GM23338 (cell line): ENCODE measurements at regions not wholly inside any gene's neighbourhood (a gene's known extent, or its start where the extent isn't known, plus 50 kb on each side); places are given as distances from the start of the nearest gene placed in this dataset.

Experiments used
- ATAC-seq: fragments of 200-7000 bp; cut with Tn5 transposase; 3 replicates; pipeline ENCODE4 v1.9.1; 2020
- DNase-seq: peaks from one replicate; pipeline ENCODE4 v3.0.0-alpha.2; 2015; ENCODE audit warnings: low spot score
- H2AFZ ChIP-seq: fragments of 200-600 bp; sonication (generic); 2 replicates; pipeline ENCODE4 v1.8.0; 2016; ENCODE audit warnings: antibody characterized with exemption, mild to moderate bottlenecking, moderate library complexity
- H3F3A ChIP-seq: fragments of 200-600 bp; sonication (generic); replicated peaks from 2 replicates; pipeline ENCODE4 v1.8.0; 2017; ENCODE audit warnings: antibody characterized with exemption, mixed run types, low read depth
- H3K27ac ChIP-seq: fragments of 200-600 bp; sonication (generic); 2 replicates; pipeline ENCODE4 v1.6.1; 2016; ENCODE audit warnings: low read depth
- H3K27me3 ChIP-seq: fragments of 200-600 bp; sonication (generic); 2 replicates; pipeline ENCODE4 v1.8.0; 2016; ENCODE audit warnings: mild to moderate bottlenecking, mixed run types, moderate library complexity; ENCODE audit not compliant: insufficient read depth
- H3K36me3 ChIP-seq: fragments of 200-600 bp; sonication (generic); 2 replicates; pipeline ENCODE4 v1.8.0; 2016; ENCODE audit warnings: mild to moderate bottlenecking; ENCODE audit not compliant: insufficient read depth
- H3K4me1 ChIP-seq: fragments of 200-600 bp; sonication (generic); 2 replicates; pipeline ENCODE4 v1.8.0; 2016; ENCODE audit warnings: mild to moderate bottlenecking, moderate library complexity; ENCODE audit not compliant: insufficient read depth
- H3K4me2 ChIP-seq: fragments of 200-600 bp; sonication (generic); 2 replicates; pipeline ENCODE4 v1.7.1; 2017; ENCODE audit warnings: mixed run types
- H3K4me3 ChIP-seq: fragments of 200-600 bp; sonication (generic); 2 replicates; pipeline ENCODE4 v1.6.1; 2016; ENCODE audit warnings: mixed run types
- H3K79me2 ChIP-seq: fragments of 200-600 bp; sonication (generic); replicated peaks from 2 replicates; pipeline ENCODE4 v1.8.0; 2017; ENCODE audit warnings: mild to moderate bottlenecking; ENCODE audit not compliant: insufficient read depth
- H3K9me2 ChIP-seq: fragments of 200-600 bp; sonication (generic); 2 replicates; pipeline ENCODE4 v1.8.0; 2017; ENCODE audit not compliant: insufficient read depth
- H4K20me1 ChIP-seq: fragments of 200-600 bp; sonication (generic); replicated peaks from 2 replicates; pipeline ENCODE4 v1.8.0; 2017; ENCODE audit warnings: mild to moderate bottlenecking; ENCODE audit not compliant: insufficient read depth
- H3K27ac Mint-ChIP-seq: 2 replicates; pipeline ENCODE4 v1.8.0; 2020; ENCODE audit warnings: inconsistent platforms, mild to moderate bottlenecking, moderate library complexity, mixed read lengths
- H3K27me3 Mint-ChIP-seq: 3 replicates; pipeline ENCODE4 v1.8.0; 2022; ENCODE audit warnings: low read depth, mild to moderate bottlenecking, moderate library complexity, mixed read lengths, inconsistent platforms; ENCODE audit not compliant: insufficient read depth, poor library complexity
- H3K36me3 Mint-ChIP-seq: 3 replicates; pipeline ENCODE4 v1.8.0; 2021; ENCODE audit warnings: low read depth, mild to moderate bottlenecking, inconsistent platforms, moderate library complexity, mixed read lengths
- H3K4me1 Mint-ChIP-seq: 3 replicates; pipeline ENCODE4 v1.8.0; 2020; ENCODE audit warnings: mild to moderate bottlenecking, inconsistent platforms, mixed read lengths
- H3K4me3 Mint-ChIP-seq: 3 replicates; pipeline ENCODE4 v1.8.0; 2021; ENCODE audit warnings: moderate library complexity, mild to moderate bottlenecking, inconsistent platforms, mixed read lengths
- H3K9me3 Mint-ChIP-seq: 3 replicates; pipeline ENCODE4 v1.8.0; 2020; ENCODE audit warnings: moderate library complexity, mild to moderate bottlenecking, inconsistent platforms, mixed read lengths
- CREB1 ChIP-seq: fragments of 250-450 bp; sonication (Bioruptor Pico); IDR thresholded peaks from 2 replicates; pipeline ENCODE4 v1.5.0; 2020; ENCODE audit warnings: low read depth, mild to moderate bottlenecking, moderate library complexity
- EZH2 ChIP-seq: fragments of 200-600 bp; sonication (generic); IDR thresholded peaks from one replicate; pipeline ENCODE4 v1.8.0; 2017; ENCODE audit warnings: antibody characterized with exemption, mild to moderate bottlenecking, low read depth; ENCODE audit not compliant: unreplicated experiment
- EZH2phosphoT487 ChIP-seq: fragments of 200-600 bp; sonication (generic); IDR thresholded peaks from one replicate; pipeline ENCODE4 v1.8.1; 2018; ENCODE audit warnings: antibody characterized with exemption; ENCODE audit not compliant: unreplicated experiment
- JUNB ChIP-seq: IDR thresholded peaks from one replicate; pipeline ENCODE4 v1.6.1; 2016; ENCODE audit warnings: antibody characterized with exemption; ENCODE audit not compliant: unreplicated experiment
- NANOG ChIP-seq: IDR thresholded peaks from 2 replicates; pipeline ENCODE4 v1.6.1; 2016; ENCODE audit warnings: antibody characterized with exemption, borderline replicate concordance
- POLR2AphosphoS5 ChIP-seq: IDR thresholded peaks from 2 replicates; pipeline ENCODE4 v1.6.1; 2016; ENCODE audit warnings: antibody characterized with exemption, low read depth
- STAT1 ChIP-seq: IDR thresholded peaks from one replicate; pipeline ENCODE4 v1.6.1; 2016; ENCODE audit warnings: antibody characterized with exemption; ENCODE audit not compliant: unreplicated experiment
- ZNF114 ChIP-seq: fragments of 250-450 bp; sonication (Bioruptor Pico); IDR thresholded peaks from 2 replicates; pipeline ENCODE4 v1.5.0; 2020; ENCODE audit warnings: mild to moderate bottlenecking, moderate library complexity
- ZNF331 ChIP-seq: fragments of 250-450 bp; sonication (Bioruptor Pico); IDR thresholded peaks from 2 replicates; pipeline ENCODE4 v1.5.0; 2020; ENCODE audit warnings: low read depth, mild to moderate bottlenecking, moderate library complexity
- TF ChIP-seq, protein P1 (sequence below): fragments of 250-450 bp; sonication (Bioruptor Pico); IDR thresholded peaks from 2 replicates; pipeline ENCODE4 v1.5.0; 2020; ENCODE audit warnings: mild to moderate bottlenecking, moderate library complexity
- TF ChIP-seq, protein P2 (sequence below), 2 experiments: fragments of 200-600 bp in 1 of 2; sonication (generic) in 1 of 2; conservative IDR thresholded peaks; 2 replicates each; pipeline versions ENCODE4 v1.5.1 to v1.6.1; 2016 to 2017; ENCODE audit warnings: antibody characterized with exemption in 2 of 2, low read depth in 2 of 2, mild to moderate bottlenecking in 2 of 2, moderate library complexity in 1 of 2
- TF ChIP-seq, protein P3 (sequence below): IDR thresholded peaks from 2 replicates; pipeline ENCODE4 v1.6.1; 2016; ENCODE audit warnings: antibody characterized with exemption
- TF ChIP-seq, protein P4 (sequence below): IDR thresholded peaks from one replicate; pipeline ENCODE4 v1.6.1; 2018; ENCODE audit warnings: antibody characterized with exemption; ENCODE audit not compliant: unreplicated experiment

DNA sequence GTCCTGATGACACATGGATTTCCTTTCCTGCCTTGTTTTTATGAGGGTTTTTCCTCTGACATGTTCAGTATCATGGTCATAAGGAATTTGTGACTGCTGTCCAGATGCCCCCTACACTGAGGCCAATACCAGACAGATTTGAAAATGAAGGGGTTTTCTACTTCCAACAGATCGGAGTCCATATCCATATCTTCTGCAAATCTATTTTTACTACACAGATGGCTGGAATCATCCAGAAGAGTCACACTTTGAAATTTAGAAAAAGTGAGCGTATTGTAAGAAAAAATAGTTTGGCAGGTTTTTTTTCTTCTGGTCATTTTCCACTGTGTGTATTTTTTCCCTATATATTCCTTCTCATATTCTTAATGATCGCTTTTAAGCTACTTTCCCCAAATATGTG, 197.5 kb upstream of the LRRC3B start:
- Histone ChIP-seq H3K9me2 (no peaks in the 10 kb centered on the region), H3K4me3 (no peak overlapping the region), H3K36me3 (no peaks in the 10 kb centered on the region), H4K20me1 (no peaks in the 10 kb centered on the region), H3K4me2 (no peak overlapping the region), H3F3A (no peaks in the 10 kb centered on the region), H3K4me1 (no peaks in the 10 kb centered on the region), H2AFZ (no peak overlapping the region), H3K27ac (no peak overlapping the region), H3K27me3 (no peaks in the 10 kb centered on the region), H3K79me2 (no peaks in the 10 kb centered on the region)
- no peaks in the 10 kb centered on the region for H3K36me3 Mint-ChIP-seq
- H3K4me3 Mint-ChIP-seq, result no peak overlapping the region
- no peak for DNase-seq
- TF ChIP-seq, protein P1, sequence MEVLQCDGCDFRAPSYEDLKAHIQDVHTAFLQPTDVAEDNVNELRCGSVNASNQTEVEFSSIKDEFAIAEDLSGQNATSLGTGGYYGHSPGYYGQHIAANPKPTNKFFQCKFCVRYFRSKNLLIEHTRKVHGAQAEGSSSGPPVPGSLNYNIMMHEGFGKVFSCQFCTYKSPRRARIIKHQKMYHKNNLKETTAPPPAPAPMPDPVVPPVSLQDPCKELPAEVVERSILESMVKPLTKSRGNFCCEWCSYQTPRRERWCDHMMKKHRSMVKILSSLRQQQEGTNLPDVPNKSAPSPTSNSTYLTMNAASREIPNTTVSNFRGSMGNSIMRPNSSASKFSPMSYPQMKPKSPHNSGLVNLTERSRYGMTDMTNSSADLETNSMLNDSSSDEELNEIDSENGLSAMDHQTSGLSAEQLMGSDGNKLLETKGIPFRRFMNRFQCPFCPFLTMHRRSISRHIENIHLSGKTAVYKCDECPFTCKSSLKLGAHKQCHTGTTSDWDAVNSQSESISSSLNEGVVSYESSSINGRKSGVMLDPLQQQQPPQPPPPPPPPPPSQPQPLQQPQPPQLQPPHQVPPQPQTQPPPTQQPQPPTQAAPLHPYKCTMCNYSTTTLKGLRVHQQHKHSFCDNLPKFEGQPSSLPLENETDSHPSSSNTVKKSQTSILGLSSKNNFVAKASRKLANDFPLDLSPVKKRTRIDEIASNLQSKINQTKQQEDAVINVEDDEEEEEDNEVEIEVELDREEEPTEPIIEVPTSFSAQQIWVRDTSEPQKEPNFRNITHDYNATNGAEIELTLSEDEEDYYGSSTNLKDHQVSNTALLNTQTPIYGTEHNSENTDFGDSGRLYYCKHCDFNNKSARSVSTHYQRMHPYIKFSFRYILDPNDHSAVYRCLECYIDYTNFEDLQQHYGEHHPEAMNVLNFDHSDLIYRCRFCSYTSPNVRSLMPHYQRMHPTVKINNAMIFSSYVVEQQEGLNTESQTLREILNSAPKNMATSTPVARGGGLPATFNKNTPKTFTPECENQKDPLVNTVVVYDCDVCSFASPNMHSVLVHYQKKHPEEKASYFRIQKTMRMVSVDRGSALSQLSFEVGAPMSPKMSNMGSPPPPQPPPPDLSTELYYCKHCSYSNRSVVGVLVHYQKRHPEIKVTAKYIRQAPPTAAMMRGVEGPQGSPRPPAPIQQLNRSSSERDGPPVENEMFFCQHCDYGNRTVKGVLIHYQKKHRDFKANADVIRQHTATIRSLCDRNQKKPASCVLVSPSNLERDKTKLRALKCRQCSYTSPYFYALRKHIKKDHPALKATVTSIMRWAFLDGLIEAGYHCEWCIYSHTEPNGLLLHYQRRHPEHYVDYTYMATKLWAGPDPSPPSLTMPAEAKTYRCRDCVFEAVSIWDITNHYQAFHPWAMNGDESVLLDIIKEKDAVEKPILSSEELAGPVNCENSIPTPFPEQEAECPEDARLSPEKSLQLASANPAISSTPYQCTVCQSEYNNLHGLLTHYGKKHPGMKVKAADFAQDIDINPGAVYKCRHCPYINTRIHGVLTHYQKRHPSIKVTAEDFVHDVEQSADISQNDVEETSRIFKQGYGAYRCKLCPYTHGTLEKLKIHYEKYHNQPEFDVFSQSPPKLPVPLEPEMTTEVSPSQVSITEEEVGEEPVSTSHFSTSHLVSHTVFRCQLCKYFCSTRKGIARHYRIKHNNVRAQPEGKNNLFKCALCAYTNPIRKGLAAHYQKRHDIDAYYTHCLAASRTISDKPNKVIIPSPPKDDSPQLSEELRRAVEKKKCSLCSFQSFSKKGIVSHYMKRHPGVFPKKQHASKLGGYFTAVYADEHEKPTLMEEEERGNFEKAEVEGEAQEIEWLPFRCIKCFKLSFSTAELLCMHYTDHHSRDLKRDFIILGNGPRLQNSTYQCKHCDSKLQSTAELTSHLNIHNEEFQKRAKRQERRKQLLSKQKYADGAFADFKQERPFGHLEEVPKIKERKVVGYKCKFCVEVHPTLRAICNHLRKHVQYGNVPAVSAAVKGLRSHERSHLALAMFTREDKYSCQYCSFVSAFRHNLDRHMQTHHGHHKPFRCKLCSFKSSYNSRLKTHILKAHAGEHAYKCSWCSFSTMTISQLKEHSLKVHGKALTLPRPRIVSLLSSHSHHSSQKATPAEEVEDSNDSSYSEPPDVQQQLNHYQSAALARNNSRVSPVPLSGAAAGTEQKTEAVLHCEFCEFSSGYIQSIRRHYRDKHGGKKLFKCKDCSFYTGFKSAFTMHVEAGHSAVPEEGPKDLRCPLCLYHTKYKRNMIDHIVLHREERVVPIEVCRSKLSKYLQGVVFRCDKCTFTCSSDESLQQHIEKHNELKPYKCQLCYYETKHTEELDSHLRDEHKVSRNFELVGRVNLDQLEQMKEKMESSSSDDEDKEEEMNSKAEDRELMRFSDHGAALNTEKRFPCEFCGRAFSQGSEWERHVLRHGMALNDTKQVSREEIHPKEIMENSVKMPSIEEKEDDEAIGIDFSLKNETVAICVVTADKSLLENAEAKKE, result no peak
- TF ChIP-seq STAT1 (no peak), ZNF331 (CRISPR knock-in tag) (no peak), EZH2phosphoT487 (no peak), JUNB (no peak), NANOG (no peak), ZNF114 (CRISPR knock-in tag) (no peak), POLR2AphosphoS5 (no peak), CREB1 (CRISPR knock-in tag) (no peak), EZH2 (no peak)
- TF ChIP-seq, protein P2, sequence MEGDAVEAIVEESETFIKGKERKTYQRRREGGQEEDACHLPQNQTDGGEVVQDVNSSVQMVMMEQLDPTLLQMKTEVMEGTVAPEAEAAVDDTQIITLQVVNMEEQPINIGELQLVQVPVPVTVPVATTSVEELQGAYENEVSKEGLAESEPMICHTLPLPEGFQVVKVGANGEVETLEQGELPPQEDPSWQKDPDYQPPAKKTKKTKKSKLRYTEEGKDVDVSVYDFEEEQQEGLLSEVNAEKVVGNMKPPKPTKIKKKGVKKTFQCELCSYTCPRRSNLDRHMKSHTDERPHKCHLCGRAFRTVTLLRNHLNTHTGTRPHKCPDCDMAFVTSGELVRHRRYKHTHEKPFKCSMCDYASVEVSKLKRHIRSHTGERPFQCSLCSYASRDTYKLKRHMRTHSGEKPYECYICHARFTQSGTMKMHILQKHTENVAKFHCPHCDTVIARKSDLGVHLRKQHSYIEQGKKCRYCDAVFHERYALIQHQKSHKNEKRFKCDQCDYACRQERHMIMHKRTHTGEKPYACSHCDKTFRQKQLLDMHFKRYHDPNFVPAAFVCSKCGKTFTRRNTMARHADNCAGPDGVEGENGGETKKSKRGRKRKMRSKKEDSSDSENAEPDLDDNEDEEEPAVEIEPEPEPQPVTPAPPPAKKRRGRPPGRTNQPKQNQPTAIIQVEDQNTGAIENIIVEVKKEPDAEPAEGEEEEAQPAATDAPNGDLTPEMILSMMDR (conservative IDR thresholded peaks at IDR 0.05; ENCODE audit: low read depth in 2 of 2), result no peak
- TF ChIP-seq, protein P3, sequence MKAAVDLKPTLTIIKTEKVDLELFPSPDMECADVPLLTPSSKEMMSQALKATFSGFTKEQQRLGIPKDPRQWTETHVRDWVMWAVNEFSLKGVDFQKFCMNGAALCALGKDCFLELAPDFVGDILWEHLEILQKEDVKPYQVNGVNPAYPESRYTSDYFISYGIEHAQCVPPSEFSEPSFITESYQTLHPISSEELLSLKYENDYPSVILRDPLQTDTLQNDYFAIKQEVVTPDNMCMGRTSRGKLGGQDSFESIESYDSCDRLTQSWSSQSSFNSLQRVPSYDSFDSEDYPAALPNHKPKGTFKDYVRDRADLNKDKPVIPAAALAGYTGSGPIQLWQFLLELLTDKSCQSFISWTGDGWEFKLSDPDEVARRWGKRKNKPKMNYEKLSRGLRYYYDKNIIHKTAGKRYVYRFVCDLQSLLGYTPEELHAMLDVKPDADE, result no peak
- TF ChIP-seq, protein P4, sequence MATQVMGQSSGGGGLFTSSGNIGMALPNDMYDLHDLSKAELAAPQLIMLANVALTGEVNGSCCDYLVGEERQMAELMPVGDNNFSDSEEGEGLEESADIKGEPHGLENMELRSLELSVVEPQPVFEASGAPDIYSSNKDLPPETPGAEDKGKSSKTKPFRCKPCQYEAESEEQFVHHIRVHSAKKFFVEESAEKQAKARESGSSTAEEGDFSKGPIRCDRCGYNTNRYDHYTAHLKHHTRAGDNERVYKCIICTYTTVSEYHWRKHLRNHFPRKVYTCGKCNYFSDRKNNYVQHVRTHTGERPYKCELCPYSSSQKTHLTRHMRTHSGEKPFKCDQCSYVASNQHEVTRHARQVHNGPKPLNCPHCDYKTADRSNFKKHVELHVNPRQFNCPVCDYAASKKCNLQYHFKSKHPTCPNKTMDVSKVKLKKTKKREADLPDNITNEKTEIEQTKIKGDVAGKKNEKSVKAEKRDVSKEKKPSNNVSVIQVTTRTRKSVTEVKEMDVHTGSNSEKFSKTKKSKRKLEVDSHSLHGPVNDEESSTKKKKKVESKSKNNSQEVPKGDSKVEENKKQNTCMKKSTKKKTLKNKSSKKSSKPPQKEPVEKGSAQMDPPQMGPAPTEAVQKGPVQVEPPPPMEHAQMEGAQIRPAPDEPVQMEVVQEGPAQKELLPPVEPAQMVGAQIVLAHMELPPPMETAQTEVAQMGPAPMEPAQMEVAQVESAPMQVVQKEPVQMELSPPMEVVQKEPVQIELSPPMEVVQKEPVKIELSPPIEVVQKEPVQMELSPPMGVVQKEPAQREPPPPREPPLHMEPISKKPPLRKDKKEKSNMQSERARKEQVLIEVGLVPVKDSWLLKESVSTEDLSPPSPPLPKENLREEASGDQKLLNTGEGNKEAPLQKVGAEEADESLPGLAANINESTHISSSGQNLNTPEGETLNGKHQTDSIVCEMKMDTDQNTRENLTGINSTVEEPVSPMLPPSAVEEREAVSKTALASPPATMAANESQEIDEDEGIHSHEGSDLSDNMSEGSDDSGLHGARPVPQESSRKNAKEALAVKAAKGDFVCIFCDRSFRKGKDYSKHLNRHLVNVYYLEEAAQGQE, result no peak
- no peak for ATAC-seq
- no peaks in the 10 kb centered on the region for H3K27me3 Mint-ChIP-seq
- H3K27ac Mint-ChIP-seq, result no peak overlapping the region
- no peaks in the 10 kb centered on the region for H3K9me3 Mint-ChIP-seq
- no peaks in the 10 kb centered on the region for H3K4me1 Mint-ChIP-seq
